K562 (cell line): ENCODE measurements at regions not wholly inside any gene's neighbourhood (a gene's known extent, or its start where the extent isn't known, plus 50 kb on each side); places are given as distances from the start of the nearest gene placed in this dataset.

Experiments used
- ATAC-seq: fragments of 200-7000 bp; cut with Tn5 transposase; 3 replicates; pipeline ENCODE4 v1.9.1; 2020; ENCODE audit warnings: moderate library complexity
- BruUV-seq: library from RNA; stranded (reverse); fragments of 400-500 nt; replicated peaks from 2 replicates; lab custom pipeline; 2021; lab: Mats Ljungman, UMichigan
- CTCF ChIA-PET: fragments of 300-600 bp; formaldehyde crosslinking; extraction: SDS; loops from one replicate; lab custom pipeline; 2021; ENCODE audit warnings: low intra/inter-chr PET ratio; lab: Yijun Ruan, JAX
- POLR2A ChIA-PET: fragments of 300-600, 350-650 bp; sonication (Branson Sonifier 250); formaldehyde crosslinking; extraction: SDS; loops from one replicate; lab custom pipeline; 2021; ENCODE audit warnings: antibody characterized with exemption, inconsistent platforms; lab: Yijun Ruan, JAX
- DNase-seq, 4 experiments: peaks; one replicate each; pipeline versions ENCODE4 v3.0.0 to v3.0.0-alpha.2; 2011 to 2018; ENCODE audit warnings: low spot score in 3 of 4, mixed read lengths in 3 of 4; ENCODE audit errors: extremely low read depth in 1 of 4
- FAIRE-seq: peaks from 2 replicates; lab custom pipeline; 2011; peaks lifted over from hg19 to GRCh38; lab: Jason Lieb, UNC
- H2AFZ ChIP-seq: 2 replicates; pipeline ENCODE4 v1.6.0; 2011; ENCODE audit warnings: low read depth, low read length, control low read depth, inconsistent platforms
- H3K27ac ChIP-seq: fragments of 200-600 bp; 3 replicates; pipeline ENCODE4 v1.8.0; 2011; ENCODE audit warnings: low read depth, mild to moderate bottlenecking, control low read depth, inconsistent platforms, low read length, moderate library complexity, mixed read lengths; ENCODE audit errors: extremely low read depth
- H3K27me3 ChIP-seq, 2 experiments: fragments of 300-600 bp in 1 of 2; 2 replicates in 1 of 2; 3 replicates in 1 of 2; pipeline versions ENCODE4 v1.6.0 to v1.8.0; 2011; ENCODE audit warnings: inconsistent platforms in 2 of 2, low read length in 2 of 2, mild to moderate bottlenecking in 1 of 2, mixed read lengths in 1 of 2, moderate library complexity in 1 of 2; ENCODE audit not compliant: control insufficient read depth in 2 of 2, insufficient read depth in 2 of 2
- H3K36me3 ChIP-seq: fragments of 300-600 bp; 3 replicates; pipeline ENCODE4 v1.8.0; 2011; ENCODE audit warnings: mild to moderate bottlenecking, low read length, inconsistent platforms; ENCODE audit not compliant: control insufficient read depth, insufficient read depth
- H3K4me1 ChIP-seq, 2 experiments: fragments of 200-600 bp in 1 of 2; replicated peaks in 1 of 2; 2 replicates in 1 of 2; 3 replicates in 1 of 2; pipeline versions ENCODE4 v1.5.1 to v1.8.0; 2011; ENCODE audit warnings: inconsistent platforms in 2 of 2, low read length in 2 of 2, mild to moderate bottlenecking in 1 of 2, mixed read lengths in 1 of 2, moderate library complexity in 1 of 2; ENCODE audit not compliant: control insufficient read depth in 2 of 2, insufficient read depth in 2 of 2
- H3K4me2 ChIP-seq: 2 replicates; pipeline ENCODE4 v1.6.1; 2011; ENCODE audit warnings: low read length, control low read depth, inconsistent platforms, mixed read lengths; ENCODE audit not compliant: insufficient read depth
- H3K4me3 ChIP-seq: fragments of 200-600 bp; sonication (generic), shearing (Covaris generic); 2 replicates; pipeline ENCODE4 v1.5.1; 2016; ENCODE audit warnings: control low read depth, inconsistent platforms
- H3K79me2 ChIP-seq: fragments of 200-600 bp; 3 replicates; pipeline ENCODE4 v1.8.0; 2011; ENCODE audit warnings: low read length, inconsistent platforms; ENCODE audit not compliant: control insufficient read depth, insufficient read depth
- H3K9ac ChIP-seq, 2 experiments: 2 replicates each; pipeline versions ENCODE4 v1.6.0 to v1.6.1; 2011; ENCODE audit warnings: low read depth in 2 of 2, low read length in 2 of 2, control low read depth in 1 of 2, inconsistent platforms in 1 of 2, mild to moderate bottlenecking in 1 of 2, mixed read lengths in 1 of 2; ENCODE audit not compliant: insufficient read depth in 1 of 2
- H3K9me1 ChIP-seq: one replicate; pipeline ENCODE4 v1.6.0; 2011; ENCODE audit warnings: inconsistent platforms, mild to moderate bottlenecking, low read length, moderate library complexity; ENCODE audit not compliant: control insufficient read depth, insufficient read depth
- H3K9me3 ChIP-seq: replicated peaks from 2 replicates; pipeline ENCODE4 v1.5.1; 2011; ENCODE audit warnings: low read depth, low read length, inconsistent platforms; ENCODE audit not compliant: control insufficient read depth, insufficient read depth
- H4K20me1 ChIP-seq: replicated peaks from 2 replicates; pipeline ENCODE4 v1.6.1; 2011; ENCODE audit warnings: low read length, inconsistent platforms, mixed read lengths; ENCODE audit not compliant: control insufficient read depth, insufficient read depth
- ATF6 ChIP-seq: sonication (generic); formaldehyde crosslinking; IDR thresholded peaks from 2 replicates; pipeline ENCODE4 v1.4.0; 2020; ENCODE audit warnings: mild to moderate bottlenecking, missing genetic modification reagents
- HLTF ChIP-seq: fragments of 450-650 bp; IDR thresholded peaks from 2 replicates; pipeline ENCODE4 v1.6.1; 2016
- HMG20B ChIP-seq: fragments of 250-450 bp; sonication (Bioruptor Pico); IDR thresholded peaks from 2 replicates; pipeline ENCODE4 v1.5.0; 2021; ENCODE audit warnings: mild to moderate bottlenecking
- IRF1 ChIP-seq: sonication (generic); formaldehyde crosslinking; IDR thresholded peaks from 2 replicates; pipeline ENCODE4 v1.8.0; 2022; ENCODE audit warnings: missing genetic modification reagents, mild to moderate bottlenecking, borderline replicate concordance
- NR0B1 ChIP-seq: fragments of 450-650 bp; IDR thresholded peaks from one replicate; pipeline ENCODE4 v1.6.1; 2018; ENCODE audit warnings: mild to moderate bottlenecking, moderate library complexity; ENCODE audit not compliant: partially characterized antibody
- NR4A1 ChIP-seq, 2 experiments: fragments of 250-450 bp in 1 of 2; fragments of 450-650 bp in 1 of 2; sonication (Bioruptor Pico) in 1 of 2; IDR thresholded peaks; 2 replicates each; pipeline versions ENCODE4 v1.4.0 to v1.6.1; 2016 to 2020; ENCODE audit warnings: mild to moderate bottlenecking in 2 of 2, missing compliant biosample characterization in 1 of 2, missing genetic modification characterization in 1 of 2, moderate library complexity in 1 of 2
- RCOR1 ChIP-seq, 2 experiments: IDR thresholded peaks; 2 replicates each; pipeline ENCODE4 v1.6.1; 2012; ENCODE audit warnings: low read depth in 2 of 2, low read length in 2 of 2, borderline replicate concordance in 1 of 2, improper control_type of control experiment in 1 of 2
- SP2 ChIP-seq: IDR thresholded peaks from 2 replicates; pipeline ENCODE4 v1.6.1; 2011; ENCODE audit warnings: mild to moderate bottlenecking, low read depth, low read length, moderate library complexity; ENCODE audit not compliant: poor library complexity, severe bottlenecking; ENCODE audit errors: extremely low read depth
- SREBF2 ChIP-seq: sonication (generic); formaldehyde crosslinking; IDR thresholded peaks from 2 replicates; pipeline ENCODE4 v1.4.0; 2020; ENCODE audit warnings: mild to moderate bottlenecking, missing genetic modification reagents
- SRF ChIP-seq, 2 experiments: fragments of 250-450, 450-650 bp in 1 of 2; sonication (Bioruptor Pico) in 1 of 2; sonication (generic) in 1 of 2; formaldehyde crosslinking; IDR thresholded peaks; 2 replicates each; pipeline versions ENCODE4 v1.5.0 to v1.5.1; 2020 to 2022; ENCODE audit warnings: mild to moderate bottlenecking in 1 of 2, missing genetic modification reagents in 1 of 2
- TRIM24 ChIP-seq, 2 experiments: fragments of 450-650 bp; IDR thresholded peaks; 2 replicates each; pipeline ENCODE4 v1.6.1; 2016
- ZBTB49 ChIP-seq: sonication (generic); formaldehyde crosslinking; IDR thresholded peaks from 2 replicates; pipeline ENCODE4 v1.8.0; 2022; ENCODE audit warnings: missing genetic modification reagents, mild to moderate bottlenecking, borderline replicate concordance
- ZC3H4 ChIP-seq: sonication (generic); formaldehyde crosslinking; IDR thresholded peaks from 2 replicates; pipeline ENCODE4 v1.9.0; 2021; ENCODE audit warnings: missing genetic modification reagents, borderline replicate concordance
- ZNF121 ChIP-seq: sonication (generic); formaldehyde crosslinking; conservative IDR thresholded peaks from 2 replicates; pipeline ENCODE4 v1.8.0; 2022; ENCODE audit warnings: missing genetic modification reagents
- ZNF3 ChIP-seq: fragments of 250-450 bp; sonication (Bioruptor Pico); IDR thresholded peaks from 2 replicates; pipeline ENCODE4 v1.5.0; 2021; ENCODE audit warnings: mild to moderate bottlenecking, moderate library complexity
- ZNF561 ChIP-seq: fragments of 450-650 bp; formaldehyde crosslinking; conservative IDR thresholded peaks from 2 replicates; pipeline ENCODE4 v1.4.0; 2020; ENCODE audit warnings: mild to moderate bottlenecking, moderate library complexity
- WGBS: fragments of 100-300 bp; shearing (Covaris generic); methylation state at CpG from one replicate; pipeline ENCODE4 v1.1.6; 2016; ENCODE audit warnings: low coverage, mixed read lengths; ENCODE audit not compliant: insufficient coverage; ENCODE audit errors: missing lambda C conversion rate; 5-methylcytosine and 5-hydroxymethylcytosine counted together
- in situ Hi-C: fragments of 300-500 bp; cut with MboI; formaldehyde crosslinking; loops from 4 replicates; pipeline ENCODE4 v1.15.0; 2018; ENCODE audit warnings: inconsistent platforms, mixed read lengths
- intact Hi-C: fragments of 100-400 bp; cut with micrococcal nuclease; formaldehyde crosslinking; loops from 2 replicates; pipeline ENCODE4 v1.14.2; 2022

GRCh38 chr15:59866642-59867041 lies 137.5 kb upstream of the FOXB1 start:
- no TSS peak for BruUV-seq
- TF ChIP-seq ZNF121 (CRISPR knock-in tag) (no peak), ZNF3 (CRISPR knock-in tag) (no peak), TRIM24 (IDR thresholded peaks at IDR 0.05) (no peak), ZBTB49 (CRISPR knock-in tag) (no peak), SP2 (no peak), NR0B1 (no peak), IRF1 (no peak), HLTF (no peak), SREBF2 (no peak), ZNF561 (CRISPR knock-in tag) (no peak), RCOR1 (IDR thresholded peaks at IDR 0.05; ENCODE audit: borderline replicate concordance in 1 of 2, low read depth in 2 of 2, low read length in 2 of 2) (no peak), ATF6 (no peak), NR4A1 (CRISPR knock-in tag; IDR thresholded peaks at IDR 0.05) (no peak), NR4A1 (tag; IDR thresholded peaks at IDR 0.05) (no peak), HMG20B (no peak), SRF (CRISPR knock-in tag; IDR thresholded peaks at IDR 0.05) (no peak), ZC3H4 (CRISPR knock-in tag) (no peak)
- CTCF ChIA-PET: no interaction called here

More at GRCh38 chr15:59866642-59867041, 137.5 kb upstream of the FOXB1 start:
- H3K79me2 ChIP-seq: no peaks in the 10 kb centered on the region
- H3K4me1 ChIP-seq: no peaks in the 10 kb centered on the region
- no peaks in the 10 kb centered on the region; a peak in 1 of 5 replicates for H3K27me3 ChIP-seq
- no peaks in the 10 kb centered on the region for H3K9me1 ChIP-seq
- H3K36me3 ChIP-seq: no peaks in the 10 kb centered on the region
- in situ Hi-C loops: no loop called here
- no peaks in the 10 kb centered on the region for H4K20me1 ChIP-seq
- FAIRE-seq: no peak
- POLR2A ChIA-PET: no interaction called here
- H3K4me2 ChIP-seq: no peak overlapping the region
- 2% methylated on average over 4 of the region's 4 CpGs for WGBS
- H2AFZ ChIP-seq: no peak overlapping the region
- no peak overlapping the region for H3K4me3 ChIP-seq
- intact Hi-C loops: no loop called here
- H3K9ac ChIP-seq: no peak overlapping the region
- no peaks in the 10 kb centered on the region for H3K9me3 ChIP-seq
- no peak overlapping the region for H3K27ac ChIP-seq
- no peak for ATAC-seq
- DNase-seq: no peak
